HG03139 (cell line): ENCODE measurements at regions not wholly inside any gene's neighbourhood (a gene's known extent, or its start where the extent isn't known, plus 50 kb on each side); places are given as distances from the start of the nearest gene placed in this dataset.
"Not testable (repeated sequence)": the region's sequence is repeated elsewhere in the genome, so short reads cannot be mapped to it uniquely, and the experiment has no call there.

Experiments used
- ATAC-seq: cut with Tn5 transposase; IDR thresholded peaks from one replicate; pipeline ENCODE4 v1.9.1; 2021; ENCODE audit not compliant: unreplicated experiment

- ATAC-seq, result no peak
Measured at GRCh38 chr2:62412347-62412742, 93.7 kb downstream of the TMEM17 start.

- ATAC-seq, result no peak
Measured at GRCh38 chr2:62410926-62411456, 95.0 kb downstream of the TMEM17 start.

DNA sequence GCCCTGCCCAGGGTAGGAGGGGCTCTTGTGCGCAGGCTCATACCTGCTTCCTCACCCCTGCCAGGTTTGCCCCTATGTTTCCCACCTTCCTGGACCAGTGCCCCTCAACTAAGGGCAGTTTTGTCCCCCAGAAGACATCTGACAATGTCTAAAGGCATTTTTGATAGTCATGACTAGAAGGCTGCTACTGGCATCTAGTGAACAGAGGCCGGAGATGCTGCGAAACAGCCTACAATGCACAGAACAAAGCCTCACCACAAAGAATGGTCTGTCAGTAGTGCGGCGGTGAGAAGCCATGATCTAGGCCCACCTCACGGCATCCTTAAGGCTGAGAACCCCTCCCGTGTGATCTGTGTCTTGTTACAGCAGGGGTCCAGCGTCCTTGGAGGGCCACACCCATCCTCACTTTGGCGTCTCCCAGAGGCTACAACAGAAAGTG lies 96.0 kb downstream of the TMEM17 start:
- ATAC-seq, result no peak

DNA sequence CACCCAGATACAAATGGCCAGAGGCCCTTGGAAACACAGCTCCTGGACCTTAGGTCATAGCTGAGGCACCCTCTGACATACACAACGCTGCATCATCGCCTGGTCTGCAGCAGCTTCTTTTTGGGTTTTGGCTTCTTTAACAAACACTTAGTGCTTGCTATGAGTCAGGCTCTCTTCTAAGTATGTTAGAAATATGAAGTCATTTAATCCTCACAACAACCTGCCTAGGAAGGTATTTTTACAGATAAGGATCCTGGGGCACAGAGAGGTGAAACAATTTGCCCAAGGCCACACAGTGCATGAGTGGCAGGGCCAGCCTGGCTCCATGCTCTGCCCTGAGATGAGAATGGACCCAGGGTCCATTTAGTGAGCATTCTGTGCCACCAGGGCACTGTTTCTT lies 96.6 kb downstream of the TMEM17 start:
- ATAC-seq, result no peak

DNA sequence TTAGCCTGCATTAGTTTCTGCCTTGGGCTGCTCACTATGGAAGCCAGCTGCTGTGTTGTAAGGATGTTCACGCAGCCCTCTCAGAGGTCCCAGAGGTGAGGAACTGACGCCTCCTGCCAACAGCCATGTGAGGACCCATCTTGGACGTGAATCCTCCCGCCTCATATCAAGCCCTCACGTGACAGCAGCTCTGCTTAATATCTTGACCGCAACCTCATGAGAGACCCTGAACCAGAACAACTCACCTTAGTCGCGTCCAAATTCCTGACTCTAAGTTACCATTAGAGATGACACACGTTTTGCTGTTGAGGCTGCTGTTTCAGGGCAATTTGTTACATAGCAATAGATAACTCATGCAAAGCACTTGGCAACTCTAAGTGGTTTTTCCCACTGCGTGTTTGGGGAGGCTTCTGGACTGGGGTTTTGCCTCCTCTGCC lies 97.7 kb downstream of the TMEM17 start:
- ATAC-seq, result no peak

DNA sequence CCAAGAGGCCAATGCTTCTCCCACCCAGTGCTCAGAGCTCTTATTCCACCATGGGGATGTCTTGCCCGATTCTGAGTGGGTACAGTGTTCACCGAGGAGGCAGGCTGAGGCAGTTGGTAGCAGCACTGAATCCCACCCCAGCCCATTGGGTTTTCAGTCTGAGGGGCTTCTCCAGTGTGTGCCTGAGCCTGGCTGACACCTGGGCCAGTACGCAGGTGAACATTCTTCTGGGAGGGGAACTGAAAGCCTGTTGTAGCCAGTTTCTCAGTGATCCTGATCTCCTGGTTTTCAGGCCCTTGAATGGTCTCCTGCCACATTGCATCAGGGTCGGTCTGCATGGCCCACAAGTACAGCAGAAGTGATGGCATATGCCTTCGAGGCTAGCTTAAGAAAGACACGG lies 98.2 kb downstream of the TMEM17 start:
- ATAC-seq, result no peak

GRCh38 chr2:62407401-62407800 lies 98.6 kb downstream of the TMEM17 start:
- ATAC-seq, result no peak

DNA sequence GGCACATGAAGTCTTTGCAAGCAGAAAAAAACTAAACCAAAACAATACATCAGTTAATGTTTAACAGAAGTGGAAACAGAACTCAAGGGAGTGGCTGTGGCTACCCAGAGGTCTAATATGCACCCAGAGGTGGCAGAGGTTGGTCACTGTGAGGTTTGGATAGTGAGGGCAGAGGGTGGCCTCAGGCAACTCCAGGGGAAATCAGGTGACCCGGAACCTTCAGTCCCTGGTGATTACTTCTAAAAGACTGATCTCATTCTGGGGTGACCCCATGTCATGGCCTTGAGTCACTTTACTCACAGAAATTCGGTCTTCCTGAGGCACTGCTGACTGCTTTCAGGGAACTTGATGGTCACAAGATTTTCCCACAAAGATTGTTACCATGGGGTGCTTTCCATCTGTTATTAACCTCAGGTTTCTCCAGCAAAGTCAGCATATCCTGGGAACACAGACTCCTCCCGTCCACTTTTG lies 99.4 kb downstream of the TMEM17 start:
- ATAC-seq, result no peak

DNA sequence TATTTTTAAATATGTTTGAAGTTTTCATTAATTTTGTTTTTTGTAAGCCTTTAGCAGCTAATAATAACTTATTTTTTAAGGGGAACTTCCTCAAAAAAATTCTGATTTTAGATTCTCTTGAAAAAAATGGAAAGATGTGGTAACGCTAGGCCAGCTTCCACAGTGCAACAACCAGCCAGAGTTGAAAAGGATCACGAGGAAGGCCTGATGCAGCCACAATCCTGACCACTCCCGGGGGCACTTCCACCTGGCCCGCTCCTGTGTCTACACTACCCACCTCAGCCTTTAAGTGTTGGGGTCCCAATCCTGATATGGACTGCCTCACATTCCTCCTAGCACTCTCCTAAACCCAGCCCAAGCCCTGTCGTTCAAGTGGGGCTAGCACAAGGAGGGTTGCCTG lies 101.1 kb downstream of the TMEM17 start:
- ATAC-seq, result no peak

GRCh38 chr2:62402156-62402555 lies 103.8 kb downstream of the TMEM17 start:
- no peak for ATAC-seq

DNA sequence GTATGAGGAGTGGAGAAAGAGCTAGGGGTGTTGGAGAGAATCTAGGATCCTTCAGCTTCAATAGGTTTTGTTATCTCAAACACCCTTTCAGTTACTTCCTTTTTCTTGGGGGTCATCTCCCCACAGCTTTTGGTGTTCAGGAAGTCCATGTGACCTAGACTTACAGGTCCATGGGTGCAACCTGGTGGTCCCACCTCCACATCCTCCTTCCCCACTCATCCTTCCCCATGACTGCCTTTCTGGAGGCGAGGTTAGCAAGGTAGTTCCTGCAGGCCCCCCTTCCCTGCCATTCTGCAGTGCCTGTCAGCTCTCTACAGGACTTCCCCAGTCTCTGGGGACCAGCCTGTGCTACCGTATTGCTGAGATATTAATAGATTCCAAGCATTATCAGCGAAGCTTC lies 107.6 kb downstream of the TMEM17 start:
- ATAC-seq, result no peak

GRCh38 chr2:62396880-62397279 lies 109.1 kb downstream of the TMEM17 start:
- no peak for ATAC-seq

DNA sequence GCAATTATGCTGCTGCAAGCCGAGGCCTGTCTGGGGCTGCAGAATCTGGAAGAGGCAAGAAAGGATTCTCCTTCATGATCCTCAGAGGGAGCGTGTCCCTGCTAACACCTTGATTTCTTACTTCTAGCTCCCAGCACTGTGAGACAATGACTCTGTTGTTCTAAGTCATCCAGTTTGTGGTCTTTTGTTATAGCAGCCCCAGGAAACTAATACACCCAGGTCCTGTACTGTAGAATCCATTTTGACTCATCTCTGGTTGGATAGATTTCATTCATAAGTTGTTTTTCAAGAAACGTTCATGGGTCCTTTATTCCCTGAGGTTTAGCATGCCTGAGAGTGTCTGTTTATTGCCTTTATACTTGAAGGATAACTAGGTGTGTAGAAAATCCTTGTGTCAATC lies 112.7 kb downstream of the TMEM17 start:
- ATAC-seq, result no peak

DNA sequence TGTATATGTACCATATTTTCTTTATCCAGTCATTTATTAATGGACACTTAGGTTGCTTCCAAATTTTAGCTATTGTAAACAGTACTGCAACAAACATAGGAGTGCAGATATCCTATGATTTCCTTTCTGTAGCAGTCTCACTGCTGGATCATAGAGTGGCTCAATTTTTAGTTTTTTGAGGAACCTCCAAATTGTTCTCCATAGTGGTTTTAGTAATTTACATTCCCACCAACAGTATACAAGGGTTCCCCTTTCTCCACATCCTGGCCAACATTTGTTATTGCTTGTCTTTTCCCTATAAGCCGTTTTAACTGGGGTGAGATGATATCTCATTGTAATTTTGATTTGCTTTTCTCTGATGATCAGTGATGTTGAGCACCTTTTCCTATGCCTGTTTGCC lies 114.3 kb downstream of the TMEM17 start:
- ATAC-seq, result no peak

DNA sequence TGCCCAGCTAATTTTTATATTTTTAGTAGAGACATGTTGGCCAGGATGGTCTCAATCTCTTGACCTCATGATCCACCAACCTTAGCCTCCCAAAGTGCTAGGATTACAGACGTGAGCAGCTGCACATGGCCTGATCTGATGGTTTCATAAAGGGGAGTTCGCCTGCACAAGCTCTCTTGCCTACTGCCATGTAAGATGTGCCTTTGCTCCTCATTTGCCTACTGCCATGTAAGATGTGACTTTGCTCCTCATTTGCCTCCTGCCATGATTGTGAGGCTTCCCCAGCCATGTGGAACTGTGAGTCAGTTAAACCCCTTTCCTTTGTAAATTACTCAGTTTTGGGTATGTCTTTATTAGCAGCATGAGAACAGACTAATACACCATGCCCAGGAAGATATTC lies 119.6 kb downstream of the TMEM17 start:
- ATAC-seq, result not testable (repeated sequence)

DNA sequence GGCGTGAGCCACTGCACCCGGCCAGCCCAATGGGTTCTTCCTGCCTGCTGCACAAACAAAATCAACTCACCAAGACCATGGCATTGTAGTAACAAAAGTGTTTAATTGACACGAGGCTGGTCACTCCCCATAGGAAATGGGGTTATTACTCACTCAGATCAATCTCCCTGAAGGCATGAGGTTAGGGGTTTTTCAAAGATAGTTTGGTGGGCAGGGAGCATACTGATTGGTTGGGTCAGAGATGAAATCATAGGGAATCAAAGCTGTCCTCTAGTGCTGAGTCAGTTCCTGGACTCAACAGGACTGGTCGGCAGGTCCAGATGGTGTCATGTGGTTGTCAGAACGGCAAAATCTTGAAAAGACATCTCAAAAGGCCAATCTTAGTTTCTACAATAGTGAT lies 122.1 kb downstream of the TMEM17 start:
- ATAC-seq, result no peak

- ATAC-seq, result no peak
Measured at GRCh38 chr2:62382757-62383156, 123.2 kb downstream of the TMEM17 start.

- no peak for ATAC-seq
Measured at GRCh38 chr2:62382122-62382521, 123.9 kb downstream of the TMEM17 start.

DNA sequence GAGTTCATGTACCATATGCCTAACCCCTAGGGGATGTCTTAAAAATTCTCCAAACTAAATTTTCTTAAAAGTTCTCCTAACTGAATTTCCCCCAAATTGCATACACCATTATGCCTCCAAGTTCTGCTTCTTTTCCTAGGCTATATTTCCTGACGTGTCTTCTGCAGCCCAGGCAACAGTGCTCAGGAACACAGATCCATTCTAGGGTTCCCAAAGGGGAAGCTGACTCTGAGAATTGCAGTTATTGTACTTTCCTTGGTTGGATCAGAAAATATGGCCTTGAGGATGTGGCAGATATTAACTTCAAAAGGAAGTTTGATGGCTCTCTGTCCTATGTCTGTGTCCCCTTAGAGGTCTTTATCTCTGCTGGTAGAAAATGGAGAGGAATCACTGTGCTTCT lies 124.3 kb downstream of the TMEM17 start:
- ATAC-seq, result no peak

GRCh38 chr2:62379566-62379965 lies 126.4 kb downstream of the TMEM17 start:
- no peak for ATAC-seq

DNA sequence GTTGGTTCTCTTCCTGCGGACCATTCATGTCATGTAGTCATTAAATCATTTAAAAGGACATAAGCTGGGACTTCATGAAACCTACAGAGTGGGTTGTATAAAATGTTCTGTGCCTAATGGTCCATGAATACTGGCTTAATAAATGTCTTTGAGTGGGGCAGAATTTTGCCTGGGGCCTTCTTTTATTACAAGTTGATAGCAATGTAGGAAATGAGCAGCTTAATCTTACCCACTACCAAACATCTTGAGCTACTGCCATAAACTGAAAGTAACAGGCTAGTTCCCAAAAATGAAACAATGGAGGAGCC lies 130.9 kb downstream of the TMEM17 start:
- ATAC-seq, result no peak

GRCh38 chr2:62374301-62375112 lies 131.5 kb downstream of the TMEM17 start:
- no peak for ATAC-seq

GRCh38 chr2:62372824-62373223 lies 133.2 kb downstream of the TMEM17 start:
- no peak for ATAC-seq
